Ishikawa (cell line): ENCODE measurements at regions not wholly inside any gene's neighbourhood (a gene's known extent, or its start where the extent isn't known, plus 50 kb on each side); places are given as distances from the start of the nearest gene placed in this dataset.

Experiments used
- EGR1 ChIP-seq: IDR thresholded peaks from 2 replicates; pipeline ENCODE4 v1.6.1; 2012
- EP300 ChIP-seq: IDR thresholded peaks from 2 replicates; pipeline ENCODE4 v1.6.1; 2012; ENCODE audit warnings: borderline replicate concordance
- NFIC ChIP-seq: IDR thresholded peaks from 2 replicates; pipeline ENCODE4 v1.6.1; 2012
- RAD21 ChIP-seq: IDR thresholded peaks from 2 replicates; pipeline ENCODE4 v1.6.1; 2012; ENCODE audit warnings: low read depth
- TAF1 ChIP-seq: IDR thresholded peaks from 2 replicates; pipeline ENCODE4 v1.6.1; 2012; ENCODE audit warnings: low read depth, mild to moderate bottlenecking
- TCF12 ChIP-seq: IDR thresholded peaks from 2 replicates; pipeline ENCODE4 v1.6.1; 2012; ENCODE audit warnings: low read depth
- TEAD4 ChIP-seq: IDR thresholded peaks from 2 replicates; pipeline ENCODE4 v1.6.1; 2012
- USF1 ChIP-seq: IDR thresholded peaks from 2 replicates; pipeline ENCODE4 v1.6.1; 2012
- YY1 ChIP-seq: IDR thresholded peaks from 2 replicates; pipeline ENCODE4 v1.6.1; 2012; ENCODE audit warnings: low read depth
- ZBTB7A ChIP-seq: IDR thresholded peaks from 2 replicates; pipeline ENCODE4 v1.6.1; 2012; ENCODE audit warnings: low read depth
- TF ChIP-seq, protein P1 (sequence below): IDR thresholded peaks from 2 replicates; pipeline ENCODE4 v1.6.1; 2012
- TF ChIP-seq, protein P2 (sequence below): IDR thresholded peaks from 2 replicates; pipeline ENCODE4 v1.6.1; 2012; ENCODE audit warnings: low read depth, mild to moderate bottlenecking

GRCh38 chr2:220913384-220913783 is 658.7 kb downstream of the EPHA4 start:
- TF ChIP-seq, protein P1, sequence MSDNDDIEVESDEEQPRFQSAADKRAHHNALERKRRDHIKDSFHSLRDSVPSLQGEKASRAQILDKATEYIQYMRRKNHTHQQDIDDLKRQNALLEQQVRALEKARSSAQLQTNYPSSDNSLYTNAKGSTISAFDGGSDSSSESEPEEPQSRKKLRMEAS = no peak
- TF ChIP-seq EP300 (no peak), TAF1 (no peak), EGR1 (no peak), YY1 (no peak), TCF12 (no peak), ZBTB7A (no peak), RAD21 (no peak), TEAD4 (no peak), USF1 (no peak), NFIC (no peak)
- TF ChIP-seq, protein P2, sequence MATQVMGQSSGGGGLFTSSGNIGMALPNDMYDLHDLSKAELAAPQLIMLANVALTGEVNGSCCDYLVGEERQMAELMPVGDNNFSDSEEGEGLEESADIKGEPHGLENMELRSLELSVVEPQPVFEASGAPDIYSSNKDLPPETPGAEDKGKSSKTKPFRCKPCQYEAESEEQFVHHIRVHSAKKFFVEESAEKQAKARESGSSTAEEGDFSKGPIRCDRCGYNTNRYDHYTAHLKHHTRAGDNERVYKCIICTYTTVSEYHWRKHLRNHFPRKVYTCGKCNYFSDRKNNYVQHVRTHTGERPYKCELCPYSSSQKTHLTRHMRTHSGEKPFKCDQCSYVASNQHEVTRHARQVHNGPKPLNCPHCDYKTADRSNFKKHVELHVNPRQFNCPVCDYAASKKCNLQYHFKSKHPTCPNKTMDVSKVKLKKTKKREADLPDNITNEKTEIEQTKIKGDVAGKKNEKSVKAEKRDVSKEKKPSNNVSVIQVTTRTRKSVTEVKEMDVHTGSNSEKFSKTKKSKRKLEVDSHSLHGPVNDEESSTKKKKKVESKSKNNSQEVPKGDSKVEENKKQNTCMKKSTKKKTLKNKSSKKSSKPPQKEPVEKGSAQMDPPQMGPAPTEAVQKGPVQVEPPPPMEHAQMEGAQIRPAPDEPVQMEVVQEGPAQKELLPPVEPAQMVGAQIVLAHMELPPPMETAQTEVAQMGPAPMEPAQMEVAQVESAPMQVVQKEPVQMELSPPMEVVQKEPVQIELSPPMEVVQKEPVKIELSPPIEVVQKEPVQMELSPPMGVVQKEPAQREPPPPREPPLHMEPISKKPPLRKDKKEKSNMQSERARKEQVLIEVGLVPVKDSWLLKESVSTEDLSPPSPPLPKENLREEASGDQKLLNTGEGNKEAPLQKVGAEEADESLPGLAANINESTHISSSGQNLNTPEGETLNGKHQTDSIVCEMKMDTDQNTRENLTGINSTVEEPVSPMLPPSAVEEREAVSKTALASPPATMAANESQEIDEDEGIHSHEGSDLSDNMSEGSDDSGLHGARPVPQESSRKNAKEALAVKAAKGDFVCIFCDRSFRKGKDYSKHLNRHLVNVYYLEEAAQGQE = no peak
